Smooth muscle cell (in vitro differentiated cells): ENCODE measurements at regions not wholly inside any gene's neighbourhood (a gene's known extent, or its start where the extent isn't known, plus 50 kb on each side); places are given as distances from the start of the nearest gene placed in this dataset.

Experiments used
- DNase-seq: peaks from one replicate; lab custom pipeline; 2025; ENCODE audit not compliant: unreplicated experiment; lab: John Stamatoyannopoulos, UW
- H2AFZ ChIP-seq: fragments of 200-600 bp; sonication (generic); 2 replicates; pipeline ENCODE4 v1.6.0; 2016; ENCODE audit warnings: antibody characterized with exemption, low read depth, mild to moderate bottlenecking
- H3F3A ChIP-seq: fragments of 200-600 bp; sonication (generic); 2 replicates; pipeline ENCODE4 v1.6.0; 2017; ENCODE audit warnings: antibody characterized with exemption, low read depth
- H3K27ac ChIP-seq: fragments of 200-600 bp; sonication (generic); 2 replicates; pipeline ENCODE4 v1.5.1; 2016; ENCODE audit warnings: low read depth, mild to moderate bottlenecking
- H3K27me3 ChIP-seq: fragments of 200-600 bp; sonication (generic); 2 replicates; pipeline ENCODE4 v1.6.1; 2016; ENCODE audit warnings: low read depth, mild to moderate bottlenecking
- H3K36me3 ChIP-seq: fragments of 200-600 bp; sonication (generic); 2 replicates; pipeline ENCODE4 v1.5.1; 2016; ENCODE audit warnings: low read depth
- H3K4me1 ChIP-seq: fragments of 200-600 bp; sonication (generic); 2 replicates; pipeline ENCODE4 v1.5.1; 2016; ENCODE audit warnings: low read depth
- H3K4me2 ChIP-seq: fragments of 200-600 bp; sonication (generic); 2 replicates; pipeline ENCODE4 v1.6.0; 2016; ENCODE audit warnings: mild to moderate bottlenecking
- H3K4me3 ChIP-seq: fragments of 200-600 bp; sonication (generic); 2 replicates; pipeline ENCODE4 v1.5.1; 2016; ENCODE audit warnings: mild to moderate bottlenecking
- H3K79me2 ChIP-seq: fragments of 200-600 bp; sonication (generic); 2 replicates; pipeline ENCODE4 v1.6.0; 2016; ENCODE audit warnings: low read depth, mild to moderate bottlenecking
- H3K9ac ChIP-seq: fragments of 200-600 bp; sonication (generic); 2 replicates; pipeline ENCODE4 v1.6.0; 2016; ENCODE audit warnings: low read depth
- H3K9me3 ChIP-seq: fragments of 200-600 bp; sonication (generic); replicated peaks from 2 replicates; pipeline ENCODE4 v1.5.1; 2016; ENCODE audit warnings: low read depth
- H4K20me1 ChIP-seq: fragments of 200-600 bp; sonication (generic); 2 replicates; pipeline ENCODE4 v1.6.0; 2016; ENCODE audit warnings: low read depth
- WGBS: methylation state at CpG from one replicate; pipeline ENCODE4 v1.1.7; 2016; ENCODE audit warnings: low lambda C conversion rate; 5-methylcytosine and 5-hydroxymethylcytosine counted together
- TF ChIP-seq, protein P1 (sequence below): fragments of 200-600 bp; sonication (generic); IDR thresholded peaks from 2 replicates; pipeline ENCODE4 v1.5.1; 2017; ENCODE audit warnings: borderline replicate concordance, mild to moderate bottlenecking, antibody characterized with exemption; ENCODE audit not compliant: insufficient read depth, poor library complexity, severe bottlenecking

DNA sequence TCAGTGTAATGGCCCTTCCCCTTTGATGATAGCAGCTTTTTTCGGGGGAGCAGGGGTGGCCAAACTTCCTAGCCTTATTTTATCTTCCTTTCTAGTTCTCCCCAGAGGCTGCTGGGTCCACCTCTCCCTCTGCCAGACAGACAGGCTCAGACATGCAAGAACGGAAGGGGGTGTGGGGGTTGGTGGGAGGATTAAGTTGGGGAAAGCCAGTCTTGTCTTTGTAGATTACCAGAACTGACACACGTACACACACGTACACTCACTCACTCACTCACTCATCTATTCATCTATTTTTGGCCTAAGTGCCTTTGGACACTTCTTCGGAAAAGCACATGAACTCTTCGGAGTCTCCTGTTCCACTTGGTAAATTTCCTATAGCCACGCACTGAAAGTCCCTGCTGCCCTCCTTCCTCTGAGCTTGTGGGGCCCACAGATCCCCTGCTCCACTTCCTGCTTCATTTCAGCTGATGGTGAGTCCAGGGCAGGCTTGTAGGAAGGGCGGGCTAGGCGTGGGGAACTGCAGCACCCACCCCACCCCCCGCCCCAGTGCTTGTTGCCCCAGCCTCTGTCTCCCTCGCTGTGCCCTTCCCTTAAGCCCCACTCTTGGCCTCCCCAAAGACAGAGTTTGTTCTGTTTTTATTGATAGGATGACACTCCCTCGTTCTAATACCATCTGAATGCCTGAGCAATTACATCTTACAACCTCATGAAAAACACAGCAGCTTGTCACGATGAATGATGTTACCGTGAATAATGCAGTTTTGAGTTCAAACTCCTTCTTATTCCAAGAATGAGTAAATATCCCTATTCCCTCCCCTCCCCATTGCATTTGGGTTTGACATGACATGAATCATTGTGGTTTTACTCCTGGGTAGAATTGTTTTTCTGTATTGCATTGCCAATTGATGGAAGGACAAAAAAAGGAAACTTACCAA, 60.7 kb upstream of the ATP5PO start:
- no peaks in the 10 kb centered on the region for H3K27me3 ChIP-seq
- no peaks in the 10 kb centered on the region for H4K20me1 ChIP-seq
- peaks cover 29% of the 10 kb centered on the region for H3K4me1 ChIP-seq
- H3K9ac ChIP-seq = peak overlapping the region; percentile 93
- peak overlapping the region; percentile 76 for H3K4me2 ChIP-seq
- H2AFZ ChIP-seq = no peak overlapping the region
- peak overlapping the region; percentile 99 for H3K27ac ChIP-seq
- no peak overlapping the region for H3K4me3 ChIP-seq
- TF ChIP-seq, protein P1, sequence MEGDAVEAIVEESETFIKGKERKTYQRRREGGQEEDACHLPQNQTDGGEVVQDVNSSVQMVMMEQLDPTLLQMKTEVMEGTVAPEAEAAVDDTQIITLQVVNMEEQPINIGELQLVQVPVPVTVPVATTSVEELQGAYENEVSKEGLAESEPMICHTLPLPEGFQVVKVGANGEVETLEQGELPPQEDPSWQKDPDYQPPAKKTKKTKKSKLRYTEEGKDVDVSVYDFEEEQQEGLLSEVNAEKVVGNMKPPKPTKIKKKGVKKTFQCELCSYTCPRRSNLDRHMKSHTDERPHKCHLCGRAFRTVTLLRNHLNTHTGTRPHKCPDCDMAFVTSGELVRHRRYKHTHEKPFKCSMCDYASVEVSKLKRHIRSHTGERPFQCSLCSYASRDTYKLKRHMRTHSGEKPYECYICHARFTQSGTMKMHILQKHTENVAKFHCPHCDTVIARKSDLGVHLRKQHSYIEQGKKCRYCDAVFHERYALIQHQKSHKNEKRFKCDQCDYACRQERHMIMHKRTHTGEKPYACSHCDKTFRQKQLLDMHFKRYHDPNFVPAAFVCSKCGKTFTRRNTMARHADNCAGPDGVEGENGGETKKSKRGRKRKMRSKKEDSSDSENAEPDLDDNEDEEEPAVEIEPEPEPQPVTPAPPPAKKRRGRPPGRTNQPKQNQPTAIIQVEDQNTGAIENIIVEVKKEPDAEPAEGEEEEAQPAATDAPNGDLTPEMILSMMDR = no peak
- H3K9me3 ChIP-seq = no peaks in the 10 kb centered on the region
- H3F3A ChIP-seq = peaks cover 26% of the 10 kb centered on the region
- no peaks in the 10 kb centered on the region for H3K36me3 ChIP-seq
- H3K79me2 ChIP-seq = no peaks in the 10 kb centered on the region
- 9% methylated on average over 14 of the region's 14 CpGs for WGBS
- peak; percentile 22 for DNase-seq

GRCh38 chr21:33975548-33976081, 60.0 kb upstream of the ATP5PO start:
- no peak for DNase-seq
- Histone ChIP-seq H3K4me3 (no peak overlapping the region), H3K4me2 (peak overlapping the region; percentile 76), H3K9me3 (no peaks in the 10 kb centered on the region), H3K4me1 (peaks cover 29% of the 10 kb centered on the region), H4K20me1 (no peaks in the 10 kb centered on the region), H3K27ac (peak overlapping the region; percentile 99), H2AFZ (no peak overlapping the region), H3K36me3 (no peaks in the 10 kb centered on the region), H3K27me3 (no peaks in the 10 kb centered on the region), H3F3A (peaks cover 30% of the 10 kb centered on the region), H3K9ac (peak overlapping the region; percentile 93), H3K79me2 (no peaks in the 10 kb centered on the region)
- TF ChIP-seq, protein P1 = no peak
- WGBS = 60% methylated on average over 7 of the region's 7 CpGs

GRCh38 chr21:33974513-33975468, 59.2 kb upstream of the ATP5PO start:
- Histone ChIP-seq H3K36me3 (no peaks in the 10 kb centered on the region), H3K79me2 (no peaks in the 10 kb centered on the region), H2AFZ (no peak overlapping the region), H3F3A (peaks cover 30% of the 10 kb centered on the region), H3K4me2 (peak overlapping the region; percentile 76), H3K4me3 (no peak overlapping the region), H3K9ac (peak overlapping the region; percentile 53), H3K9me3 (no peaks in the 10 kb centered on the region), H3K27me3 (no peaks in the 10 kb centered on the region), H3K4me1 (peaks cover 29% of the 10 kb centered on the region), H3K27ac (peak overlapping the region; percentile 99), H4K20me1 (no peaks in the 10 kb centered on the region)
- TF ChIP-seq, protein P1 = no peak
- no peak for DNase-seq
- WGBS = 93% methylated on average over 9 of the region's 9 CpGs
